GM18868 (cell line): ENCODE measurements at regions not wholly inside any gene's neighbourhood (a gene's known extent, or its start where the extent isn't known, plus 50 kb on each side); places are given as distances from the start of the nearest gene placed in this dataset.
"Not testable (repeated sequence)": the region's sequence is repeated elsewhere in the genome, so short reads cannot be mapped to it uniquely, and the experiment has no call there.

Experiments
- ATAC-seq: cut with Tn5 transposase; IDR thresholded peaks from one replicate; pipeline ENCODE4 v1.9.1; 2021; ENCODE audit warnings: mild to moderate bottlenecking, moderate library complexity; ENCODE audit not compliant: unreplicated experiment

- no peak for ATAC-seq
These were observed 136.1 kb upstream of the WDFY3 start for GRCh38 chr4:85102606-85103005.

- ATAC-seq = no peak
These were observed 139.7 kb upstream of the WDFY3 start for GRCh38 chr4:85106166-85106565.

GRCh38 chr4:85106805-85107336 is 140.4 kb upstream of the WDFY3 start:
- ATAC-seq = no peak

- ATAC-seq = no peak
These were observed 141.1 kb upstream of the WDFY3 start for GRCh38 chr4:85107553-85107952.

GRCh38 chr4:85113706-85114105 is 147.2 kb upstream of the WDFY3 start:
- no peak for ATAC-seq

GRCh38 chr4:85114526-85114925 is 148.0 kb upstream of the WDFY3 start:
- ATAC-seq = no peak

GRCh38 chr4:85116008-85116407 is 149.5 kb upstream of the WDFY3 start:
- no peak for ATAC-seq

- ATAC-seq = no peak
These were observed 159.2 kb upstream of the WDFY3 start for GRCh38 chr4:85125688-85126087.

- no peak for ATAC-seq
These were observed 160.6 kb upstream of the WDFY3 start for GRCh38 chr4:85126991-85127591.

- peak; percentile 99 for ATAC-seq
These were observed 161.2 kb upstream of the WDFY3 start for GRCh38 chr4:85127653-85128052.

- ATAC-seq = no peak
These were observed 162.0 kb upstream of the WDFY3 start for GRCh38 chr4:85128246-85129204.

- ATAC-seq = not testable (repeated sequence)
These were observed 163.1 kb upstream of the WDFY3 start for GRCh38 chr4:85129354-85130125.

- ATAC-seq = no peak
These were observed 165.6 kb upstream of the WDFY3 start for GRCh38 chr4:85132117-85132516.

- no peak for ATAC-seq
These were observed 166.1 kb upstream of the WDFY3 start for GRCh38 chr4:85132570-85132969.

GRCh38 chr4:85139749-85140148 is 173.3 kb upstream of the WDFY3 start:
- ATAC-seq = not testable (repeated sequence)

GRCh38 chr4:85142451-85142850 is 176.0 kb upstream of the WDFY3 start:
- no peak for ATAC-seq

GRCh38 chr4:85147481-85148076 is 181.1 kb upstream of the WDFY3 start:
- peak; percentile 89 for ATAC-seq

- no peak for ATAC-seq
These were observed 183.2 kb upstream of the WDFY3 start for GRCh38 chr4:85149676-85150075.

GRCh38 chr4:85151371-85151770 is 184.9 kb upstream of the WDFY3 start:
- no peak for ATAC-seq

- no peak for ATAC-seq
These were observed 185.3 kb upstream of the WDFY3 start for GRCh38 chr4:85151786-85152185.

- ATAC-seq = no peak
These were observed 186.0 kb upstream of the WDFY3 start for GRCh38 chr4:85152480-85152879.
